GM12878 (cell line): ENCODE measurements at regions not wholly inside any gene's neighbourhood (a gene's known extent, or its start where the extent isn't known, plus 50 kb on each side); places are given as distances from the start of the nearest gene placed in this dataset.

Source experiments
- CUX1 ChIP-seq: IDR thresholded peaks from 2 replicates; pipeline ENCODE4 v1.6.1; 2012; ENCODE audit warnings: improper control_type of control experiment, low read depth, low read length; ENCODE audit not compliant: insufficient replicate concordance
- EP300 ChIP-seq, 2 experiments: fragments of 150-350 bp in 1 of 2; IDR thresholded peaks; 2 replicates each; pipeline ENCODE4 v1.6.1; 2011 to 2012; ENCODE audit warnings: low read depth in 2 of 2, low read length in 2 of 2, borderline replicate concordance in 1 of 2, improper control_type of control experiment in 1 of 2, inconsistent platforms in 1 of 2; ENCODE audit not compliant: control insufficient read depth in 1 of 2
- KDM1A ChIP-seq: fragments of 200-600 bp; sonication (generic); IDR thresholded peaks from 2 replicates; pipeline ENCODE4 v1.6.1; 2016; ENCODE audit warnings: borderline replicate concordance
- PRDM15 ChIP-seq: fragments of 450-650 bp; formaldehyde crosslinking; IDR thresholded peaks from 2 replicates; pipeline ENCODE4 v1.4.0; 2020; ENCODE audit warnings: mild to moderate bottlenecking, moderate library complexity
- SREBF1 ChIP-seq: IDR thresholded peaks from 2 replicates; pipeline ENCODE4 v1.6.1; 2012; ENCODE audit warnings: mild to moderate bottlenecking, low read length
- ZNF24 ChIP-seq: fragments of 450-650 bp; IDR thresholded peaks from 2 replicates; pipeline ENCODE4 v1.6.1; 2017; ENCODE audit warnings: antibody characterized with exemption, mild to moderate bottlenecking

- TF ChIP-seq CUX1 = no peak
- TF ChIP-seq PRDM15 (CRISPR knock-in tag) = no peak
- TF ChIP-seq EP300 (IDR thresholded peaks at IDR 0.05; ENCODE audit: borderline replicate concordance in 1 of 2, control insufficient read depth in 1 of 2, low read depth in 2 of 2, low read length in 2 of 2) = no peak
- TF ChIP-seq SREBF1 = no peak
- TF ChIP-seq ZNF24 = no peak
- TF ChIP-seq KDM1A = no peak
Observed at GRCh38 chr4:24044610-24045589, 155.1 kb upstream of the PPARGC1A start (continued).
